HG02610 (cell line): ENCODE measurements at regions not wholly inside any gene's neighbourhood (a gene's known extent, or its start where the extent isn't known, plus 50 kb on each side); places are given as distances from the start of the nearest gene placed in this dataset.

ENCODE experiments used
- ATAC-seq: cut with Tn5 transposase; IDR thresholded peaks from one replicate; pipeline ENCODE4 v1.9.1; 2021; ENCODE audit warnings: mild to moderate bottlenecking, moderate library complexity; ENCODE audit not compliant: unreplicated experiment

GRCh38 chr5:40390281-40391149 lies 289.2 kb upstream of the PTGER4 start:
- no peak for ATAC-seq

GRCh38 chr5:40389591-40389990 lies 290.1 kb upstream of the PTGER4 start:
- ATAC-seq, result no peak

DNA sequence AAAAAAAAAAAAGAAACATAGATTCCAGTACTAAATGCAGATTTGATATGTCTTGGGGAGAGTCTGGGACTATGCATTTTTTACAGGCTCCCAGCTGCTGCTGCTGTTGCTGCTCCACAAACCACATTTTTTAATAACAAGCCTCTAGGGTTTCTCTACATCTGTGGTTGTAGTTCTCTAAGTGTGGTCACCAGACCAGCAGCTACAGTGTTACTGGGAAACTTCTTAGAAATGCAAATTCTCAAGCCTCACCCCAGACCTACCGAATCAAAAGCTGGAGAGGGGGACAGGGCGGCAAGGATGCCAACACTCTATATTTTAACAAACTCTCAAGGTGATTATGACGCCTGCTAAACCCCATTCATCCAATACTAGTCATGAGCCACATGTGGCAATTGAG lies 293.4 kb upstream of the PTGER4 start:
- ATAC-seq, result peak; percentile 77

DNA sequence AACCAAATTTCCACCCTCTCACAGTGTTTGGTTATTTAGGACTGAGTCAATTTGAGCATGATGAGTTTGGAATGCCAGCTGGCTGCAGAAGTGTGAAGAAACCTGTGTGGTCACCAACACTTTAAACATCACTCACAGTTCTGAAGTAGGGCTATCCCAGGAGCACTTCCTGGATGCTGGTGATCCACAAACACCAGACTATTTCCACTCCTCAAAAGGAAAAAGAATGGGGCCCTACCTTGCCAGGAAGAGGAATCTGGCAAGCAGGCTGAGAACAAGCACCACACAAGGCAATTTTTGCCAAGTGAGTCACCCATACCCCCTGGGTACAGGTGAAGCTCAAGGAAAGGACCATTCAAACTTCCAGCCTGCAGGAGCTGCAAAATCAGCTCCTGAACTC lies 294.2 kb upstream of the PTGER4 start:
- ATAC-seq, result no peak

DNA sequence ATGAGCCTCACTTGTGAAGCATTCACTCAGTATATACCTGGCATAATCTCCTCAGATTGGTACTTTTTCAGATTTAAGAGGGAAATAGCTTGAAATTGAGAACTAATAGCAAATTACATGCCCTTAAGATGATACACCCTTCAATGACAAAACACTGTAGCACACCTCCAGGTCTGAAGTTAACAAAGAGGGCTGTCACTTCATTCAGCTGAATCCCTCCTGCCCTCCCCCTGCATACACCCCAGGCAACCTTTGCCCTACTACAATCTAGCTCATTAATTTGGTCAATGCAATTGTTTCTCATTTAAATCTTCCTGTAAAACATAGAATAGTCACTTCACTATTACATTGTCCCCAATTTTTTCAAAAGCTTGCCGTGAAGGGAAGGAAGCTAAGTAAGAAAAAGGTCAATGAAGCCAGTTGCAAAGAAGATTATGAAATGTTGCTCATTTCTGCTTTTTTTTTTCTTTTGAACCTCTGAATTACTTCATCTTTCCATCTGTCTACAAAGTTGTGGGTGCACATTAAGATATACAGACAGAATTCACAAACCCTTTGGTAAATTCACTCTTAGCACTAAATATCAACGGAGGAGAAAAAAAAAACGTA lies 294.8 kb upstream of the PTGER4 start:
- ATAC-seq, result no peak

- peak; percentile 62 for ATAC-seq
Observed at GRCh38 chr5:40383749-40384651, 295.7 kb upstream of the PTGER4 start.

DNA sequence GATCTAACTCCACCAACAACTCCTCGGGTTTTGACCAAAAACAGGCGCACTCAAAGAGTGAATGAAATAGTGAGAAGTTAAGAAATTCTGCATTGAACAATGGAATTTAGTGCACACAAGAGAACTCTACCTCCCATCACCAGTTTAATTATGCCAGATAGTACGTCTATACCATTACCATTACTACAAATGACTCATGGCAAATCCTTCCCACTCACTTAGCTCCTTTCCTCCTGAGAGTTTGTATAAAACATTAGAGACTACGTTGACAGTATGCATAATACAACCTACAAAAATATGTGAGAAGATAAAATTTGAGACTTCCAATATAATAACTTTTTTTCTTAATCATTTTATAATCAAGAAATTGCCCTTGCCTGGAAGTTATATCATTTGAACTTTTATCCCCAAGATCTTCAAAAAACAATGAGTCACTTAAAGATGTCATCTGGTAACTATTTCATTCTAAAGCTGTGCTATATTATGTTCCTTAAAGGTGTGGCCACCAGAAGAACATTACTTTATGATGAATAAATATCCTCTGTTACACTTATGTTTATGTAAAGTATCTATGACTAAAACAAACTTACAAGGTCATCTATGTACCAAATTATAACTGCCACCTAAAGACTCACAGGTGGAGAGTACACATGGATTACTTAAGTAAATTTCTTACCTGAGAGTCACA lies 297.9 kb upstream of the PTGER4 start:
- no peak for ATAC-seq

GRCh38 chr5:40381016-40381415 lies 298.7 kb upstream of the PTGER4 start:
- ATAC-seq, result no peak

- peak; percentile 83 for ATAC-seq
Observed at GRCh38 chr5:40378396-40379177, 301.1 kb upstream of the PTGER4 start.

DNA sequence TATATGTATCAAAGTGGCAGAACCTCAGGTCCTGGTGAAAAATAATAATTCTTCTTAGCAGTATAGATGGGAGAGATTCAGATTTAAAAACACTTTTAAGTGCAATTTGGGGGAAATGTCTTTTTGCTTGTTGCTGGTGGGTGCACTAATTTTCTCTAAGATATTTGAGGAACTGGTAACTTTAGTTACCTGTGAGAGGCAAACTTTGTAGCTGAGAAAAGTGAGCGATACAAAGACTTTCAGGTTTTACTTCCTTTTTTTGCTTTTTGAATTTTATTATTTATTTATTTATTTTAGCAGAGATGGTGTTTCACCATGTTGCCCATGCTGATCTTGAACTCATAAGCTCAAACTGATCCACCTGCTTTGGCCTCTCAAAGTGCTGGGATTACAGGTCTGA lies 303.1 kb upstream of the PTGER4 start:
- peak; percentile 49 for ATAC-seq

- no peak for ATAC-seq
Observed at GRCh38 chr5:40374853-40375252, 304.9 kb upstream of the PTGER4 start.

- ATAC-seq, result no peak
Observed at GRCh38 chr5:40368200-40368599, 311.5 kb upstream of the PTGER4 start.

DNA sequence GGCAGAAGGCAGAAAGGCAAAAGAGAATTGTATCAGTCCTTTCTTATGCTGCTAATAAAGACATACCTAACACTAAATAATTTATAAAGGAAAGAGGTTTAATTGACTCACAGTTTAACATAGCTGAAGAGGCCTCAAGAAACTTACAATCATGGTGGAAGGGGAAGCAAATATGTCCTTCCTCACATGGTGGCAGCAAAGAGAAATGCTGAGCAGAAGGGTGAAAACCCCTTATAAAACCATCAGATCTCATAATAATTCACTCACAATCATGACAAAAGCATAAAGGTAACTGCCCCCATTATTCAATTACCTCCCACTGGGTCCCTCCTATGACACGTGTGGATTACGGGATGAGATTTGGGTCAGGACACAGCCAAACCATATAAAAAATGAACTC lies 312.5 kb upstream of the PTGER4 start:
- ATAC-seq, result no peak

DNA sequence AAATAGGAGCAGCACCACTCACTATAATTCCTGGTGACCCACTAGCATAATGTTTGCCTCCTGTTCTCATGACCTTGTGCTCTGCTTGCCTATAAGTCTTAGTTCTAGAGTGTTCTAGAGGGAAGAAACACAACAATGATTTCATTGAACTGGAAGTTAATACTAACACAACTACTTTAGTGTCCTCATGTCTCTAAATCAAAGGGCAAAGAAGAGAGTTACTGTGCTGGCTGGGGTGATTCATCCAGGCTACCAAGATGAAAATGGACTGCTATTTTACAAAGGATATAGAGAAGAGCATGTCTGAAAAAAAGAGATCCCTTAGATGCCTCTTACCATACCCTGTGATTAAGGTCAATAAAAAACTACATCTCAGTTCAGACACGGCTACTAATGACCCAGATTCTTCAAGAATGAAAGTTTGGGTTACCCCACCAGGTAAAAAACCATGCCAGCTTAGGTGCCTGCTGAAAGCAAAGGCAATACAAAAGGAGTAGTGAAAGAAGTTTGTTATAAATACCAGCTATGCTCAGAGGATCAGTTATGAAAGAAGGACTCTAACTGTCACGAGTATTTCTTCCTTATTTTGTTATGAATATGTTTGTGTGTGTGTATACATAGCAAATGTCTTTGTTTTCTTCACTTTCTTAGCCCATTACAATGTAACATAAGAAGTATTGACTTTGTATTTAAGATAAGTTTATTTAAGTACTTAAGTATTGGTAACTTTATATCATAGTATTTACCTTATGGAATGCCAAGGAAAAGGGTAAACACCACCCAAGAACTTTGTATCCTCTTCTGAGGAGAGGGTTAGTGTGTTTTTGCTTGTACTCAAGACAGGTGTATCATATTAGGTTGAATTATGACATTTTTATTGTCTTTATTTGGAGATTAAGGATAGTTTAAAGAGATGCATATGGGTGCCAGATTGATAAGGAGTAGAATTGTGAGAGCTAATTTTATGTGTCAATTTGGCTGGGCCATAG lies 314.1 kb upstream of the PTGER4 start:
- ATAC-seq, result no peak

DNA sequence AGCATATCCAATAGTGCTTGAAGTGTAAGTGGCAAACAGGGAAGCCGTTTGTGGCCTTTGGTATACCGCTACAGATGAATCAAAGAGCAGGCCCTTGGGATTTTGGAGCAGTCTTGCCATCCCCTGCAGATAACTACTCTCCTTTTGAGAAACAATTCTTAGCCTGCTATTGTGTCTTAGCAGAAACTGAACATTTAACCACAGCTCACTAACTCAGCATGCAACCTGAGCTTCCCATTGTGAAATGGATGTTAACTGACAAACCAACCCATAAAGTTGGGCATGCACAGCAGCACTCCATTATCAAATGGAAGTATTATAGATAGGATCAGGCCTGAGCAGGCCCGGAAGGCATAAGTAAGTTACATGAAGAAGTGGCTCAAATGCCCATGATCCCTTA lies 315.3 kb upstream of the PTGER4 start:
- ATAC-seq, result no peak

DNA sequence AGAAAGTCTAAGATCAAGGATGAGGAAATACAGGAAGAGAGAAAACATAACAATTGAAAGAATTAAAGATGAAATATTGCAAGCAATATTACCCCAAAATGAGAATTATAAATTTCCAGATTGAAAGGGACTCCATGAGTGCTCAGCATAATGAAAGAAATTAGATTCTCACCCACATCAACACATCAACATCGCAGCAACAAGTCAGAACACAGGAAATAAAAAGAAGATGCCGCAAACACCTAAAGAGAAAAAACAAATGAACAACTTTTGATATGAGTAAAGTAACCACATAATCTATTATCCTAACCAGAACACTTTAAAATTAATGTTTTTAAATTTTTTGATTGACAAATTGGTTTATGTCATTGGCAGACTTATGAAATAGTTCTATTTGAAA lies 318.3 kb upstream of the PTGER4 start:
- no peak for ATAC-seq

DNA sequence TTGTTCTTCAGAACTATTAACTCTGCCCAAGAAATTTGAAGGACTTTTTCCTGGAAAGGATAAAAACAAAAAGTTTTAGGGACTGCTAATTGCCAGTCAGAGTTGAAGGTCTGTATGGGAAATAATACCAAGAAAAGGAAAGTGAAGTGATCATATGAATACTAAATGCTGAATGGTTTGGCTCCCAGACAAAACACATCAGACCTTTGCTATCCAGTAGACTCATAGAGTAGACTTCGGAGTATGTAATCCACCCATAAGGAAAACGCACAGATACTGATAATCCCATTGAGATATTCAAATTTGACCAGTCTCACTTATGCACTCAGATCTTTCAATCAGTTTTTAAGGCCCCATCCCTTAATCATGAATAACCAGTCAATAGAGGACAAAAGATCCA lies 319.0 kb upstream of the PTGER4 start:
- ATAC-seq, result no peak

DNA sequence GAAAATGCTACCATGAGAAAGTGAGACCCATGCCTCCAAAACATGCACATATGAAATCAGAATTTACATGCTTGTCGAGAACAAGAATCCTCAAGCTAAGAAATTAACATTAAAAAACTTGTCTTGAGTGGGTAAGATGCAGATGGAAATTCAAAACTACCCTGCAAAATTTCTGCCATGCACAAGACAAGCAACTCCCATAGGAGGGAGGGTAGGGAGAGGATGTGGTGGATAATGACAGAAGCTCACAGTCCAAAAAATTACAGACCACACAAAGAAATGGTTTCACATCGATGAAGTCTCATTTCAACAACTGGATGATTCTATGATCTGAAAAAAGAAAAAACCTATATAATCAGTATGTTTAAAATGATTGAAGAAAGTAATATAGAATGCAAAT lies 319.9 kb upstream of the PTGER4 start:
- ATAC-seq, result no peak

- no peak for ATAC-seq
Observed at GRCh38 chr5:40359093-40359492, 320.6 kb upstream of the PTGER4 start.
